A549 (cell line): ENCODE measurements at regions not wholly inside any gene's neighbourhood (a gene's known extent, or its start where the extent isn't known, plus 50 kb on each side); places are given as distances from the start of the nearest gene placed in this dataset.

Experiments used
- ATAC-seq, 2 experiments: fragments of 200-7000 bp in 1 of 2; fragments of >200 bp in 1 of 2; cut with Nextera tagmentation in 1 of 2; cut with Tn5 transposase in 1 of 2; 3 replicates each; pipeline versions ENCODE4 v1.8.0 to v1.9.1; 2018 to 2020; ENCODE audit warnings: mild to moderate bottlenecking in 1 of 2, moderate library complexity in 1 of 2
- CTCF ChIA-PET: fragments of 300-600 bp; sonication (Branson Sonifier 250); formaldehyde crosslinking; extraction: SDS; loops from one replicate; lab custom pipeline; 2021; ENCODE audit warnings: antibody characterized with exemption, inconsistent platforms; lab: Yijun Ruan, JAX
- POLR2A ChIA-PET: fragments of 350-600 bp; formaldehyde crosslinking; extraction: SDS; loops from one replicate; lab custom pipeline; 2021; ENCODE audit warnings: antibody characterized with exemption, inconsistent platforms; lab: Yijun Ruan, JAX
- DNase-seq, 2 experiments: peaks; one replicate each; pipeline versions ENCODE4 v3.0.0 to v3.0.0-alpha.2; 2011 to 2016; ENCODE audit warnings: low read depth in 1 of 2, low spot score in 1 of 2
- FAIRE-seq: peaks from 2 replicates; lab custom pipeline; 2011; peaks lifted over from hg19 to GRCh38; lab: Jason Lieb, UNC
- H3K27ac ChIP-seq, 2 experiments: fragments of >200 bp; sonication (Bioruptor Twin); formaldehyde crosslinking; 3 replicates each; pipeline ENCODE4 v1.5.1; 2016 to 2017
- H3K4me1 ChIP-seq: fragments of >200 bp; sonication (Bioruptor Twin); formaldehyde crosslinking; 3 replicates; pipeline ENCODE4 v1.6.1; 2016
- H3K4me2 ChIP-seq: fragments of >200 bp; sonication (Bioruptor Twin); formaldehyde crosslinking; 3 replicates; pipeline ENCODE4 v1.6.1; 2016
- H3K4me3 ChIP-seq: fragments of >200 bp; sonication (Bioruptor Twin); formaldehyde crosslinking; 3 replicates; pipeline ENCODE4 v1.5.1; 2016
- H3K9me3 ChIP-seq: fragments of >200 bp; sonication (Bioruptor Twin); formaldehyde crosslinking; 3 replicates; pipeline ENCODE4 v1.6.1; 2016
- BHLHE40 ChIP-seq: IDR thresholded peaks from 2 replicates; pipeline ENCODE4 v1.6.1; 2012; ENCODE audit warnings: low read depth, low read length, inconsistent platforms
- CBX8 ChIP-seq: fragments of 200-600 bp; sonication (generic); IDR thresholded peaks from 2 replicates; pipeline ENCODE4 v1.6.1; 2016
- CEBPB ChIP-seq, 2 experiments: fragments of >200 bp in 1 of 2; sonication (Bioruptor Twin) in 1 of 2; formaldehyde crosslinking in 1 of 2; IDR thresholded peaks; 2 replicates each; pipeline ENCODE4 v1.6.1; 2012 to 2016
- CHD2 ChIP-seq: fragments of 150-350 bp; IDR thresholded peaks from 2 replicates; pipeline ENCODE4 v1.6.1; 2014; ENCODE audit warnings: low read length; ENCODE audit not compliant: partially characterized antibody
- CHD4 ChIP-seq: fragments of 200-600 bp; sonication (generic); IDR thresholded peaks from 2 replicates; pipeline ENCODE4 v1.6.1; 2016; ENCODE audit warnings: antibody characterized with exemption, mild to moderate bottlenecking, borderline replicate concordance
- EHF ChIP-seq: fragments of 250-450 bp; sonication (Bioruptor Pico); IDR thresholded peaks from 2 replicates; pipeline ENCODE4 v1.5.0; 2020; ENCODE audit warnings: mild to moderate bottlenecking
- EHMT2 ChIP-seq: fragments of 200-600 bp; sonication (generic); IDR thresholded peaks from 2 replicates; pipeline ENCODE4 v1.6.1; 2016; ENCODE audit warnings: antibody characterized with exemption, low read depth, mild to moderate bottlenecking, moderate library complexity
- FOSB ChIP-seq: fragments of 250-450 bp; sonication (Bioruptor Pico); IDR thresholded peaks from 2 replicates; pipeline ENCODE4 v1.5.0; 2020; ENCODE audit warnings: mild to moderate bottlenecking, moderate library complexity
- FOSL2 ChIP-seq, 2 experiments: fragments of 450-650 bp in 1 of 2; fragments of >200 bp in 1 of 2; sonication (Bioruptor Twin) in 1 of 2; formaldehyde crosslinking; IDR thresholded peaks; 2 replicates each; pipeline versions ENCODE4 v1.5.0 to v1.6.1; 2016 to 2020; ENCODE audit warnings: mild to moderate bottlenecking in 1 of 2, moderate library complexity in 1 of 2
- FOXS1 ChIP-seq: fragments of 250-450 bp; sonication (Bioruptor Pico); IDR thresholded peaks from 2 replicates; pipeline ENCODE4 v1.5.0; 2020; ENCODE audit warnings: mild to moderate bottlenecking, moderate library complexity
- HEYL ChIP-seq: fragments of 250-450 bp; sonication (Bioruptor Pico); IDR thresholded peaks from 2 replicates; pipeline ENCODE4 v1.8.0; 2021; ENCODE audit warnings: mild to moderate bottlenecking, moderate library complexity
- HOXA7 ChIP-seq: fragments of 250-450 bp; sonication (Bioruptor Pico); IDR thresholded peaks from 2 replicates; pipeline ENCODE4 v1.5.0; 2020; ENCODE audit warnings: mild to moderate bottlenecking, moderate library complexity
- KDM1A ChIP-seq: fragments of 200-600 bp; sonication (generic); IDR thresholded peaks from 2 replicates; pipeline ENCODE4 v1.6.1; 2016; ENCODE audit warnings: low read depth, mild to moderate bottlenecking
- MAFK ChIP-seq: fragments of 450-650 bp; IDR thresholded peaks from 2 replicates; pipeline ENCODE4 v1.6.1; 2014; ENCODE audit not compliant: partially characterized antibody
- MYC ChIP-seq: IDR thresholded peaks from 2 replicates; pipeline ENCODE4 v1.6.1; 2012; ENCODE audit warnings: mild to moderate bottlenecking, inconsistent platforms, low read length, improper control_type of control experiment, borderline replicate concordance
- PHF8 ChIP-seq: fragments of 200-600 bp; sonication (generic); IDR thresholded peaks from 2 replicates; pipeline ENCODE4 v1.6.1; 2016; ENCODE audit warnings: low read depth, mild to moderate bottlenecking, antibody characterized with exemption, moderate library complexity, borderline replicate concordance
- RCOR1 ChIP-seq: fragments of 150-350 bp; IDR thresholded peaks from 2 replicates; pipeline ENCODE4 v1.6.1; 2014; ENCODE audit warnings: antibody characterized with exemption, low read length, low read depth
- SMC3 ChIP-seq: fragments of >200 bp; sonication (Bioruptor Twin); formaldehyde crosslinking; IDR thresholded peaks from 3 replicates; pipeline ENCODE4 v1.6.1; 2018; ENCODE audit warnings: inconsistent platforms
- SREBF2 ChIP-seq: fragments of 450-650 bp; IDR thresholded peaks from 2 replicates; pipeline ENCODE4 v1.6.1; 2014; ENCODE audit warnings: mild to moderate bottlenecking, moderate library complexity
- WGBS: methylation state at CpG from one replicate; pipeline ENCODE4 v1.1.6; 2017; ENCODE audit errors: missing lambda C conversion rate; 5-methylcytosine and 5-hydroxymethylcytosine counted together
- TF ChIP-seq, protein P1 (sequence below): IDR thresholded peaks from 2 replicates; pipeline ENCODE4 v1.6.1; 2012; ENCODE audit warnings: low read depth, borderline replicate concordance
- TF ChIP-seq, protein P2 (sequence below): fragments of 250-450 bp; sonication (Bioruptor Pico); IDR thresholded peaks from 2 replicates; pipeline ENCODE4 v1.5.0; 2021; ENCODE audit warnings: mild to moderate bottlenecking, moderate library complexity, borderline replicate concordance
- TF ChIP-seq, protein P3 (sequence below): fragments of 450-650 bp; IDR thresholded peaks from 2 replicates; pipeline ENCODE4 v1.6.1; 2014; ENCODE audit warnings: antibody characterized with exemption

DNA sequence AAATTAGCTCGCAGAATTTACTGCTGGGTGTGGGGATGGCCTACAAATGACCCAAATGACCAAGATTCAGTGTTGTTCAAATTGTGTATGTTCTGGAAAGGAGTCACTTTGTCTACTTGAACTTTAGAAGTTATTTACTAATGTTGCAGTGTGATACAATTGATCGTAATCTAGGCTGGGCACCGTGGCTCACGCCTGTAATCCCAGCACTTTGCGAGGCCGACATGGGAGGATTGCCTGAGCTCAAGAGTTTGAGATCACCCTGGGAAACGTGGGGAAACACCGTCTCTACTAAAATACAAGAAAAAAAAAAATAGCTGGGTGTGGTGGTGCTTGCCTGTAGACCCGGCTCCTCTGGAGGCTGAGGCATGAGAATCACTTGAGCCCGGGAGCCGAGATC, 57.6 kb upstream of the TMPRSS2 start:
- 69% methylated on average over 11 of the region's 11 CpGs for WGBS
- no peak for ATAC-seq
- no peak for FAIRE-seq
- no peaks in the 10 kb centered on the region for H3K9me3 ChIP-seq
- H3K4me2 ChIP-seq = no peak overlapping the region
- TF ChIP-seq HEYL (CRISPR knock-in tag) = no peak
- no peak for TF ChIP-seq EHF (CRISPR knock-in tag)
- TF ChIP-seq BHLHE40 = no peak
- TF ChIP-seq SREBF2 = no peak
- no peak for TF ChIP-seq CEBPB (IDR thresholded peaks at IDR 0.05)
- TF ChIP-seq KDM1A = no peak
- TF ChIP-seq CBX8 = no peak
- no peak for TF ChIP-seq FOSB
- no peak for TF ChIP-seq SMC3
- TF ChIP-seq MYC = no peak
- TF ChIP-seq EHMT2 = no peak
- TF ChIP-seq FOSL2 (IDR thresholded peaks at IDR 0.05) = no peak
- TF ChIP-seq FOSL2 (CRISPR knock-in tag; IDR thresholded peaks at IDR 0.05) = no peak
- TF ChIP-seq, protein P1, sequence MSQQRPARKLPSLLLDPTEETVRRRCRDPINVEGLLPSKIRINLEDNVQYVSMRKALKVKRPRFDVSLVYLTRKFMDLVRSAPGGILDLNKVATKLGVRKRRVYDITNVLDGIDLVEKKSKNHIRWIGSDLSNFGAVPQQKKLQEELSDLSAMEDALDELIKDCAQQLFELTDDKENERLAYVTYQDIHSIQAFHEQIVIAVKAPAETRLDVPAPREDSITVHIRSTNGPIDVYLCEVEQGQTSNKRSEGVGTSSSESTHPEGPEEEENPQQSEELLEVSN = no peak
- TF ChIP-seq MAFK = no peak
- TF ChIP-seq, protein P2, sequence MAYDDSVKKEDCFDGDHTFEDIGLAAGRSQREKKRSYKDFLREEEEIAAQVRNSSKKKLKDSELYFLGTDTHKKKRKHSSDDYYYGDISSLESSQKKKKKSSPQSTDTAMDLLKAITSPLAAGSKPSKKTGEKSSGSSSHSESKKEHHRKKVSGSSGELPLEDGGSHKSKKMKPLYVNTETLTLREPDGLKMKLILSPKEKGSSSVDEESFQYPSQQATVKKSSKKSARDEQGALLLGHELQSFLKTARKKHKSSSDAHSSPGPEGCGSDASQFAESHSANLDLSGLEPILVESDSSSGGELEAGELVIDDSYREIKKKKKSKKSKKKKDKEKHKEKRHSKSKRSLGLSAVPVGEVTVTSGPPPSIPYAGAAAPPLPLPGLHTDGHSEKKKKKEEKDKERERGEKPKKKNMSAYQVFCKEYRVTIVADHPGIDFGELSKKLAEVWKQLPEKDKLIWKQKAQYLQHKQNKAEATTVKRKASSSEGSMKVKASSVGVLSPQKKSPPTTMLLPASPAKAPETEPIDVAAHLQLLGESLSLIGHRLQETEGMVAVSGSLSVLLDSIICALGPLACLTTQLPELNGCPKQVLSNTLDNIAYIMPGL (CRISPR knock-in tag) = no peak
- no peak for TF ChIP-seq CHD2
- TF ChIP-seq CHD4 = no peak
- no peak for TF ChIP-seq FOXS1 (CRISPR knock-in tag)
- TF ChIP-seq PHF8 = no peak
- no peak for TF ChIP-seq RCOR1
- TF ChIP-seq, all 56 proteins: peak for 0
- Histone ChIP-seq H3K4me1 (no peaks in the 10 kb centered on the region), H3K4me3 (no peak overlapping the region), H3K27ac (no peak overlapping the region)
- no peak for DNase-seq
- POLR2A ChIA-PET = no interaction called here
- CTCF ChIA-PET = no interaction called here

DNA sequence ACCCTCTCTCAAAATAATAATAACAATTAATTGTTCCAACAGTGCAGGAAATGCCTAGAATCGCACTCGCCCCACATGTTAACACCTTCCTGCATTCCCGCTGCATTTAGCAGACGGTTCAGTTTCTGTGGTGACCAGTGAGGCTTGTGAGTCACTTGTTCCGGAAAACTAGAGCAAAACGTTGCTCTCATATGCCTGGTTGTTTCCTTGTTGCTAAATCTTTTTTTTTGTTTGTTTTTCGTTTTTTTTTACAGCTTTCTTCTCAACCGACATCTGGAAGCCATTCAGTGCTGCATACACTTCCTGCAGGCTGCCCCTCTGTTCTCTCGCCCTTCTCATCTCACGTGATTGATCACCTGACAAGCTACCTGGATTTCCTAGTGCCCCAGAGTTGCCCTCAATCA, 56.9 kb upstream of the TMPRSS2 start:
- FAIRE-seq = no peak
- POLR2A ChIA-PET = no interaction called here

More for the DNA sequence above, 56.9 kb upstream of the TMPRSS2 start:
- Histone ChIP-seq H3K27ac (no peak overlapping the region), H3K4me1 (no peaks in the 10 kb centered on the region), H3K4me2 (no peak overlapping the region), H3K4me3 (no peak overlapping the region), H3K9me3 (no peaks in the 10 kb centered on the region)
- no peak for TF ChIP-seq HOXA7
- TF ChIP-seq, protein P3, sequence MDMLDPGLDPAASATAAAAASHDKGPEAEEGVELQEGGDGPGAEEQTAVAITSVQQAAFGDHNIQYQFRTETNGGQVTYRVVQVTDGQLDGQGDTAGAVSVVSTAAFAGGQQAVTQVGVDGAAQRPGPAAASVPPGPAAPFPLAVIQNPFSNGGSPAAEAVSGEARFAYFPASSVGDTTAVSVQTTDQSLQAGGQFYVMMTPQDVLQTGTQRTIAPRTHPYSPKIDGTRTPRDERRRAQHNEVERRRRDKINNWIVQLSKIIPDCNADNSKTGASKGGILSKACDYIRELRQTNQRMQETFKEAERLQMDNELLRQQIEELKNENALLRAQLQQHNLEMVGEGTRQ = peak; percentile 21; the same call in 1 of the 2 replicates
- DNase-seq (peak in 1 of 2 experiments; percentile 23), ATAC-seq (no peak)
- CTCF ChIA-PET = no interaction called here
- 54% methylated on average over 10 of the region's 10 CpGs for WGBS
